ENCODE measurements at regions not wholly inside any gene's neighbourhood (a gene's known extent, or its start where the extent isn't known, plus 50 kb on each side); places are given as distances from the start of the nearest gene placed in this dataset.
"Not testable (repeated sequence)": the region's sequence is repeated elsewhere in the genome, so short reads cannot be mapped to it uniquely, and the experiment has no call there.

DNA sequence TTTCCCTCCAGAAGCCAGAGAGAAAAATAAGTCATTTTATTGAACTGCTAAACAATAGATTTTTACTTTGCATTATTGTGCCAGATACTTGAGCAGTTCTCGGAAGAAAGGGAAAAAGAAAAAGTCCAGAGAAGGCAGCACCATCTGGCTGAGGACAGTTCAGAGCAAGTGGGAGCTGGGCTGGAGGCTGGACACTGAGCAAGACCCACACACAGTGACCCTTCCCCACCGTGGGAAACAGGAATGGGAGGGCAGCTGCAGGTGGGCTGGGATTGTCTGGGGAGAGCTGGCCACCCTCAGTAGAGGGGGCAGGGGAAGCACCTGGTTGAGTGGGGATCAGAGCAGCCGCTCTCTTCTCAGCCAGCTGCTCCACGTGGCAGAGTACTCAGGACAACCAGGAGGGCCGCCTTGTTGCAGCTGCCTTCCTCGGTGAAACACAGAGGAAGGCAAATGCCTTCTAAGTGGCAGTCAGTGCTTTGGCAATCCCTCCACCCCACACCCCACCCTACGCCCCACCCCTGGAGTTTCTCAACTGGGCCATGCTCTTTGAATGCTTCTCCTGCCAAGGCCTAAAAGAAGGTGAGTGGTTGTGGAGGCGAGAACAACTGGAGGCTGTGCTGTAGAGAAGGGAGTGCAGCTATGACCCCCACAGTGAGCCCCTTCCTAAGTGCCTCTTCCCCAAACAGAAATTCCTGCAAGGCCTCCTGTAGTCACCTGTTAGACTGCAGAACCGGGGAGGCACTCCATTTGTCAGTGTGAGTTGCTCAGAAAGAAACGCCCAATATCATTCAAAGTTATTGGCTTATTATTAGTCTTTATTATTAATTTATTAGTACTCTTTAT, 179.3 kb downstream of the ZIC5 start:
- no peak for DNase-seq (ENCODE audit: low read depth in 2 of 2)

DNA sequence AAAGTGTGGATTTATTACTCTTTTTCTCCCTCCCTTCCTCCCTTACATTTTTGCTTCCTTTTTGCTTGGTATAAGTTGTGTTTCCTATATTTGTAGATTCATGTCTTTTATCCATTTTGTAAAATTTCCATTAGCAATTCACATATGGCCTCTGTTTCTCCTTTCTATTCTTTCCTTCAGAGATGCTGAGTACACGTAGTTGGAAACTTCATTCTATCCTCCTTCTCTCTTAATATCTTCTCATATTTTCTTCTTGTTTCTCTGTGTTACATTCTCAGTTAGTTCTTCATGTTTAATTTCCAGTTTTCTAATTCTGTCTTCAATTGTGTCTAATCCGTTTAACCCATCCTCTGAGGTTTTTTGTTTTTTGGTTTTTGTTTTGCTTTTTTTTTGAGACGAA, 188.9 kb downstream of the ZIC5 start:
- no peak for DNase-seq (ENCODE audit: low read depth in 2 of 2)

DNA sequence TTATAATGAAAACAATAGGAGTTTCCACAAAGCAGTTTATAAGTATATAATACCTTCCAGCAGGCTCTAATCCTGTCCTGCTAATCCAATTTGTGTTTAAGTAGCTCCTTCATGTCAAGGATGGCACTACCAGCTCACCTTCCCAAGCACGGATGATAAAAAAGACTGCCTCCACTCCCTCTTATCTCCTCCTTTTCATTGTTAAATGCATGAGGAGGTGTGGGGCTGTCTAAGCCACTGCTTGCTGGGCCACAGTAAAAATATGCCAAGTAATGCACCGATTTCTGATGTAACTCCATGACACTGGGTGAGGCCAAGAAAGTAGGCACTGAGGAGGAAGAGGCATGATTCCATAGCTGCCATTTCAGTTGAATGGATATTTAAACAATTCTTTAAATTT, 193.1 kb downstream of the ZIC5 start:
- DNase-seq (ENCODE audit: low read depth in 2 of 2): no peak

DNA sequence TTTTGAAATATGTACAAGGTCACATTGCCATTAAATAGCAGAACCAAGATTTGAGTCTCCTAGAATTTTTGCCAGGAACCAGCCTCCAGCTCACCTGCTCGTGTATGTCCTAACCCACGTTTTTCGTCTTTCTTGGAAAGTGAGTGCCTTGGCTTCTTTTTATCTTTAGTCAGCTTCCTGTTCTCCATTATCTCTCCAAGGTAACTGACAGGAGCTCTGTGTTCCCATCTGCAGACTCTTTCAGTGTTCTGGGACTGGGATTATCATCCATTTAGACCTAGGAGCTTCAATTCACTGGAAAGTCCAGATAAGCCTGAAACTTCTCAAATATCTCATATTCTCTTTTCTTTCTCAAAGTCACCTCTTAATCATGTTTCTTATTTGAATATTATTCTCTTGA, 193.7 kb downstream of the ZIC5 start:
- no peak for DNase-seq (ENCODE audit: low read depth in 2 of 2)

DNA sequence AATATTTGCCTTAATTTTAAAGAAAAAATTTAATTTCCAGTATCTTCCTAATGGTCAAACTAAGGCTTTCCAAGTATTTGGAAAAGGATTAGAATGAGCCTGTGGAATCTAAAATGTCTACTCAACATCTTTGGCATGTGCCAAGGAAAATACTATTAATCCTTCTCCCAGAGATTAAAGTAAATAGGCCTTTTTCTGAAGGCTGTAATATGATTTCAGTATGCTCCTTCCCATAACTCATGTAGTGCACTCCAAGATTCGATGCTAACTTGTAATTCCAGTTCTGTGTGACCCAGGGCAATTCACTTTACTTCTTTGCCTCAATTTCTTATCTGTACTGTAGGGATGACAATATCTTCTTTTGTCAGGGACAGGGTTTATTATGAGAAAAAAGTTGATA, 196.9 kb downstream of the ZIC5 start:
- no peak for DNase-seq (ENCODE audit: low read depth in 2 of 2)

DNA sequence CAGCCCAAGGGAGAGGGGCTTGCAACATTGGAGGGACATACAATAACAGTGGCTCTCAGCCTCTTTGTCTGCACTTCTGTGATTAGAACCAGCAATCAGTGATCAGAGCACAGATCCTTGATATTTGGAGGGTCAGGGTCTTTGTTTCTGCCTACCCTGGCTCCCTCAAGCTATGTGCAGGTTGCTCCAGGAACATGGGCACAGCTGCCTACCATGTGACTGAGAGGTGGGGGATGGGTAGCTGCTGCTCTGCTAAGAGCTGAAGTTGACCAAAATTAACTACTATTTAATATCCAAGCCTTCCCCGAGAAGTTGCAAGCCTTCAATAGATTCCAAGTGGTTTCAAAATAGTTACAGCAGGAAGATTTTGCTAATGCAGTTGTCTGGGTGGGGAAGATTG, 202.6 kb downstream of the ZIC5 start:
- DNase-seq (ENCODE audit: low read depth in 2 of 2): no peak

GRCh38 chr13:99766641-99767045, 204.9 kb downstream of the ZIC5 start:
- DNase-seq (ENCODE audit: low read depth in 2 of 2): peak in 1 of 2 donors; percentile 10

- DNase-seq (ENCODE audit: low read depth in 2 of 2): no peak
These were observed 205.7 kb downstream of the ZIC5 start for GRCh38 chr13:99765869-99766268.

- no peak for DNase-seq (ENCODE audit: low read depth in 2 of 2)
These were observed 211.1 kb downstream of the ZIC5 start for GRCh38 chr13:99760456-99760855.

DNA sequence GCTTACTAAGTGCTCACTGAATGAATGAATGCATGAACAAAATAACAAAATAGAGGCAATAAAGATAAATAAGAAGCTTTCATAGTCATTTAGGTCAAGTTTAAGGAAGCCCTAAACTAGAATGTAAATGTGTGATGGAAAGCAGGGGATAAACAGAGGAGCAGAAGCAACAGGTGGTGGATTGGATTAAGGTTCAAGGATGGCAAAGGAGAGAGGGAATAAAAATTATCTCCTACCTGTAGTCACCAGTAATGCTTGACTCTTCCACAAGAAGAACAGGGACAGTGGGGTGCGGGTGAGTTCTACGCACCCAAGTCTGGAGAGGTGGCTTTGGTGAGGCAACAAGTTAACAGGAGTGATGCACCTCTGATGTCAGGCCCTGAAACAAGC, 212.4 kb downstream of the ZIC5 start:
- no peak for DNase-seq (ENCODE audit: low read depth in 2 of 2)

DNA sequence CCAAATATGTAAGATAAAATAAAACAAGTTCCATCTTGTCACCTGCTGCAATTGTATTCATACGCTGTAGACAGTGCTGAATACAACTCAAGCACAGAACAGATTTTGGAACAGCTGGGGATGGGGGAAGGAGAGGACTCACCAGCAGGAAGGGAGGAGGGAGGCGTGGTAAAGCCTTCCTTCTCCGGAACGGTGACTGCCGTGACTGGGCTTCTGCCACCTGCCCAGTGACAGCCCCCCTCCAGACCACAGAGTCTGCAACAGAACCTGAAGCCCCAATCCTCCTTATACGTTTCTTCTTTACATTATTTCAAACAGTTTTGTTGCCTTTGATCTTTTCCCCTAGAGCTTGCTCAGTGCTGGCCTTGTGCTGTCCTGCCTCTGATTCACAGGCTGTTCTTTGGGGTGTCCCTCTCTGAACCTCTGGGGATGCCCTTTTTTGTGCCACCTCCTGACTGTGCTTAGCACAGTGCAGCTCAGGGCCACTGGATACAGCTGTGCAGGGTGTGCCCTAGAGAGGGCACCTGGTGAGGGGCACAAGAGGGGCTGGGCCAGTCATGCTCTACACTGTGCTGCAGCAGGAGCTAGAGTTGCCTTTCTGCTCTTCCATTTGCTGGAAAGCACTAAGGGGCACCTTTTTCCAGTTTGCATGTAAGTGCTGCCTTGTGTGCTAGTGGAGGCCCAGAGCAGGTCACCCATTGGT, 213.0 kb downstream of the ZIC5 start:
- DNase-seq (ENCODE audit: low read depth in 2 of 2): no peak

DNA sequence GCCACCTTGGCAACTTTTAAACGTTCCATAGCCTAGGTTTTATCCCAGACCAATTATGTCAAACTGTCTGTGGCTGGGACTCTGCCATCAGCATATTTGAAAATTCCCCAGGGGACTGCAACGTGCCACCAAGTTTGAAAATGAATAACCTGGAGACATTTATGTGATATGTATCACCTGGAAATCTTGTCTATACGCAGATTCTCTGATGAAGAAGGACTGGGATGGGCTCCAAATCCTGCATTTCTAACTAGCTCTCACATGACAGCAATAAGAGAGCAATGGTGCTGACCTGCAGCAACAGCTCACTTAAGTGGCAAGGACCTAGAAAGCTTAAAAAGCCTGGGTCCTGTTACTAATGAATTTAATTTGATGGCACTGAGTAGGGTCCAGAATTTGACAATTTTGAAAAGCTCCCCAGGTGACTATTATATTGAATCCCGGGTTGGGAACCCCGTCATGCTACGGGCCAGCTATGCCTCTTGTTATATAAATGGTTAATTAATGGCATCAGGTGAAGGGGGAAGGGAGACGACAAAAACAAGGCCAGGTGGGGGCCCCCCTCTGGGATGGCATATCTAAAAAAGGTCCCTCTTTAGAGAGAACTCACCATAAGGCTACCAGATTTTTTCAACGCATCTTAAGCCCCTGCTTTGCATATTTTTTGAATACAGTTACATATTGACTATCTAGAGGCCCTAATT, 213.7 kb downstream of the ZIC5 start:
- DNase-seq (ENCODE audit: low read depth in 2 of 2): no peak

- DNase-seq (ENCODE audit: low read depth in 2 of 2): no peak
These were observed 215.3 kb downstream of the ZIC5 start for GRCh38 chr13:99756281-99756680.

DNA sequence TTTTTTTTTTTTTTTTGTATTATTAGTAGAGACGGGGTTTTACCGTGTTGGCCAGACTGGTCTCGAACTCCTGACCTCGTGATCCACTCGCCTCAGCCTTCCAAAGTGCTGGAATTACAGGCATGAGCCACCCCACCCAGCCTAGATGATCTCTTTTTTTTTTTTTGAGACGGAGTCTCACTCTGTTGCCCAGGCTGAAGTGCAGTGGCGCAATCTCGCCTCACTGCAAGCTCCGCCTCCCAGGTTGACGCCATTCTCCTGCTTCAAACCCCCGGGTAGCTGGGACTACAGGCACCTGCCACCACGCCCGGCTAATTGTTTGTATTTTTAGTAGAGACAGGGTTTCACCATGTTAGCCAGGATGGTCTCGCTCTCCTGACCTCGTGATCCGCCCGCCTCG, 216.8 kb downstream of the ZIC5 start:
- not testable (repeated sequence) for DNase-seq (ENCODE audit: low read depth in 2 of 2)

DNA sequence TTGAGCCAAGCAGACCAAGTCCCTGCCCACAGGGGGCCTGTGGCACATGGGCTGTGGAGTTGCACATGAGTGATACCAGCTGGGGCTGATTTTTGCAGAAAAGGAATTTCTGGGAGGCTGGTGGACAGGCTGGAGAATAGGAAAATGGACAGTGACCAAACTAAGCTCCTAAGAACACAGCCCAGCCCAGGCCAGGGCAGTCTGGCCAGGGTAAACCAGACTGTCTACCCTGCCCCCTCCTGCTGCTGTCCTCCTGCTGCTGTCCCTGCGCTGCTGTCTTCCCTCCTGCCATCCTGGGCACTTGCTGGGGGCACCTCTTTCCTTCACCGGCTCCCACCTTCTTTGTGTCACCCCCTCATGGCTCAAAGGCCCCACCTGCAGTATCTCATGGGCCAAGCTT, 219.2 kb downstream of the ZIC5 start:
- no peak for DNase-seq (ENCODE audit: low read depth in 2 of 2)

DNA sequence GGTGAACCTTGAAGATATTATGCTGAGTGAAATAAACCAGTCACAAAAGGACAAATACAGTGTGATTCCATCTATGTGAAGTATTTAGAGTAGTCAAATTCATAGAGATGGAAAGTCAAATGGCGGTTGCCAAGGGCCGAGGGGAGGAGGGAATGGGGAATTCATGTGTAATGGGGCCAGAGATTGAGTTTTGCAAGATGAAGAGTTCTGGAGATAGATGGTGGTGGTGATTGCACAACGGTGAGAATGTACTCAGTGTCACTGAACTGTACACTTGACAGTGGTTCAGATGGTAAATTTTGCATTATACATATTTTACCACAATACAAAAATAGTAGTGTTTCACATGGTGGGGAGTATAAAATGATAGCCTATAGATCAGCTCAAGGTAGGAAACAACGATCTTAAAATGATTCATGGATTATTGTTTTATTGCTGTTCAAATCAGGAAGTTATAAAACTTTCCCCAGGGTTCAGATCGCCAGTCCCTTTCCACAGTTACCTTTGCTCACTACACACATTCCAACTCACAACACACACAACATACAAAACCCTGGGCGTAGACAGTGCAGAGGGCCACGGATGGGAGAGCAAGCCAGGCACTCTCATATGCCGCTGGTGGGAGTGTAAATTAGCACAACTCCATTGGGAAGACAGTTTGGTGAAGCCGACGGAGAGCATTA, 219.9 kb downstream of the ZIC5 start:
- no peak for DNase-seq (ENCODE audit: low read depth in 2 of 2)

DNA sequence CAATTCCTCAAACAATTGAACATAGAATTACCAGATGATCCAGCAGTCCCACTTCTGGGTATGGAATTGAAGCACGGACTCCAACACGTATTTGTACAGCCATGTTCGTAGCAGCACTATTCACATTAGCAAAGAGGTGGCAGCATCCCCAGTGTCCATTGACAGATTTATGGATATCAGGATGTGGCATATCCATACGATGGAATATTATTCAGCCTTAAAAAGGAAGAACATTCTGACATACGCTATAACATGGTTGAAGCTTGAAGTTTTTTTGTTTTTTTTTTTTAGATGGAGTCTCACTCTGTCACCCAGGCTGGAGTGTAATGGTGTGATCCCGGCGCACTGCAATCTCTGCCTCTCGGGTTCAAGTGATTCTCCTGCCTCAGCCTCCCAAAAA, 220.6 kb downstream of the ZIC5 start:
- DNase-seq (ENCODE audit: low read depth in 2 of 2): no peak

- no peak for DNase-seq (ENCODE audit: low read depth in 2 of 2)
These were observed 222.1 kb downstream of the ZIC5 start for GRCh38 chr13:99749271-99750019.

DNA sequence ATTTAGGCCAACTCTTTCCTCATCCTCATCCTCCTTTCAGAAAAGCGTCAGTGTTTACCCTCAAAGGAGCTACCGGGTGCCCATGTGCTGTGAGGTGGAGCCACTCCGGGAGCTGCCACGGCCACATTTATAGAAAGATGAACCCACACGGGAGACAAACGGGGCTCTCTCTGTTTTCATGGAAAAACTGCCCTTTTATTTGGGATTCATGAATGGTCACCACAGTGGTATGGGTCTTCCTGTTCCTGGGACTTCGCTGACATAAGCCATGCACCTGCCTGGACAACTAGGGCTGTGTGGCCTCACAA, 224.2 kb downstream of the ZIC5 start:
- no peak for DNase-seq (ENCODE audit: low read depth in 2 of 2)

- DNase-seq (ENCODE audit: low read depth in 2 of 2): no peak
These were observed 224.7 kb downstream of the ZIC5 start for GRCh38 chr13:99746637-99747402.

DNA sequence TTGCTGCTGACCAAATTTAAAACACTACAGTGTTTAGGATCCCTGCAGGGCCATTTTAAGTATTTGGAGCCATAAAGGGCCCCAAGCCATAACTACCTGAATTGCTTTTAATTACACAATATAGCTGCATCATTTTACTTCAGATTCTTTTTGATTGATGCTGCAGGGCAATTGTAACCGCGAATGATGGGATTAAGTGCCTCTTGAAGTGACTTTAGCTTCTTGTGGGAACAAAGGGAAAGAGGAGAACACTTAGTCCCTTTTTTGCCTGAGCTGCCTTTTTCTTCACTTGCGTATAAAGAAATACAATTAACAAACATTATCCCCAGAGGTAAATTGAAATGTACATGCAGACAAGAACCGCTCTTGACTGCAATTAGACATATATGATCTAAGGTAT, 228.5 kb downstream of the ZIC5 start:
- no peak for DNase-seq (ENCODE audit: low read depth in 2 of 2)
